T-helper 2 cell treated with Interferon-gamma antibody and Interleukin-4, amounts not matched to agents 100 ng/mL and 5 ng/mL, for 36 hours (primary cell): ENCODE measurements at regions not wholly inside any gene's neighbourhood (a gene's known extent, or its start where the extent isn't known, plus 50 kb on each side); places are given as distances from the start of the nearest gene placed in this dataset.

ENCODE experiments used
- intact Hi-C: fragments of 100-400 bp; cut with micrococcal nuclease; formaldehyde crosslinking; loops from one replicate; pipeline ENCODE4 v1.15.1; 2023

DNA sequence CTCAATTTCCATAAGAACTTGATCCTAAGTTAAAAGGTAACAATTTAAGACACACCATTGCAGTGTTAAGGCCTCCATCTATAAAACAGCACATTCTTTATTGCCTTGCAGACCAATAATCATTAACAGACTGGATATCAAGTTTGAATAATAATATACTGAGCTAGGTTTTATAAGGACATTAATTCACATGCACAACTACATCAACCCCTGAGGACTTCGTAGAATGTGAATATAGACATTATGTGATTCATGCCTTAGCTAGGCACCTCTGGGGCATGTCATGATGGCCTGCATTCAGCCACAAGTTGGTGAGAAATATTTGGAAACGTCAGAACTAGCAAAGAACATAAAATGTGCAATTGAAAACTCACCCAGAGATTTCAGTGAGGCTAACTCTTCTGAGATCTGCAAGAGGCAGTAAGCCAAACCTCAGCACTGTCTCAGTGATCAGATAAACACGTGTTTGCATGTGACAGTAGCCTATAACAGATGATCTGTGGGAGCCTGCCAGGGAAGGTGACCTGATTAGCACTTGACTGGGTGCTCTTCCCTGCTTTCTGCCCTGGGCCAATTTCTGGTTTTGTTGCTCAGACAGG lies 492.2 kb downstream of the FLRT2 start:
- intact Hi-C loops, result no loop called here

- intact Hi-C loops, result no loop called here
Measured at GRCh38 chr14:86020841-86021240, 490.9 kb downstream of the FLRT2 start.

GRCh38 chr14:86015941-86016340 lies 486.0 kb downstream of the FLRT2 start:
- intact Hi-C loops, result no loop called here

- intact Hi-C loops, result no loop called here
Measured at GRCh38 chr14:86015511-86015910, 485.6 kb downstream of the FLRT2 start.

- intact Hi-C loops, result no loop called here
Measured at GRCh38 chr14:86013641-86014040, 483.7 kb downstream of the FLRT2 start.

- intact Hi-C loops, result no loop called here
Measured at GRCh38 chr14:86012461-86012860, 482.5 kb downstream of the FLRT2 start.

GRCh38 chr14:86003998-86004397 lies 474.1 kb downstream of the FLRT2 start:
- intact Hi-C loops, result no loop called here

- intact Hi-C loops, result no loop called here
Measured at GRCh38 chr14:85996551-85996950, 466.6 kb downstream of the FLRT2 start.

DNA sequence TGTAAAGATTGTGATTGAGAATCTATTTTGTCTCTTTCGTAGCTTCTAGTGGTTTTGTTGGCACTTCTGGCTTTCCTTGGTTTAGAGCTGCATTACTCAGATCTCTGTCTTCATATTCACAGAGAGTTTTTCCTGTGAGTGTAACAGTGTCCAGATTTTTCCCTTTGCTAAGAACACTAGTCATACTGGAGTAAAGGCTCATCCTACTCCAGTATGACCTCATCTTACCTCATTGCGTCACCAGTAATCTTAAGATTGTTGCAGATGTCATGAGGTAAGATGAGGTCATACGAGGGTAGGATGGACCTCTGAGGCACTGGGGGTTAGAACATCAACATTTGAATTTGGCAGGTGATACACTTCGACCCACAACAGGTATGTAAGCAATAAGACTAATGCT lies 461.2 kb downstream of the FLRT2 start:
- intact Hi-C loops, result no loop called here

GRCh38 chr14:85987907-85988306 lies 458.0 kb downstream of the FLRT2 start:
- intact Hi-C loops, result no loop called here

GRCh38 chr14:85987292-85987691 lies 457.3 kb downstream of the FLRT2 start:
- intact Hi-C loops, result no loop called here

DNA sequence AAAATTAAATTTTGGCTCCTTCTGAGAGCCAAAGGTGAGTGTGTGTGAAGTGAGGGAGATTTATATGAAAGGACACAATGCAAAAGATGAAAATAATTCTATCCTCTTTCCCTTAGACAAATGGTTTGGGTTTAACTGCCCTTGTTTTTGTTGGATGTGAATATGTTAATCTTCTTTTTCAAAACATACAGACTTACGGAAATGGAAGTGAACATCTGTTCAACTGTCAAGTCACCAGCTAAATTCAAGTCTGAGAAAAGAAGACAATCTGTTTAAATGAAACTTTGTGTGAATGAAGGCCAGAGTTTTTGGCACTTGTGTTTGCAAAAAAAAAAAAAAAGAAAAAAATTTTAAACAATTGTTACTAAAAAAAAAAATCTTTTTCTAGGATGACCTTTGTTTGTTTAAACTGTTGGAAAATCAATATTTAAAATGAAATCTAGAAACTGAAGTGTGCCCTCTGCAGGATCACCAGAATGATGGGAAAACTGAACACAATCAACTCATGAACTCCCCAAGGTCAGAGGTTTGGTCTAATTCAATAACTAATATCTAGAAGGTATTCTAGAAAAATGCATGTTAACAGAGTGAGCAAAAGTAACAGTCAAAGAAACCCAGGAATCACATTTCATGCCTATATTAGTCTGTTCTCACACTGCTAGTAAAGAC lies 448.8 kb downstream of the FLRT2 start:
- intact Hi-C loops, result no loop called here

GRCh38 chr14:85974602-85975001 lies 444.7 kb downstream of the FLRT2 start:
- intact Hi-C loops, result no loop called here

DNA sequence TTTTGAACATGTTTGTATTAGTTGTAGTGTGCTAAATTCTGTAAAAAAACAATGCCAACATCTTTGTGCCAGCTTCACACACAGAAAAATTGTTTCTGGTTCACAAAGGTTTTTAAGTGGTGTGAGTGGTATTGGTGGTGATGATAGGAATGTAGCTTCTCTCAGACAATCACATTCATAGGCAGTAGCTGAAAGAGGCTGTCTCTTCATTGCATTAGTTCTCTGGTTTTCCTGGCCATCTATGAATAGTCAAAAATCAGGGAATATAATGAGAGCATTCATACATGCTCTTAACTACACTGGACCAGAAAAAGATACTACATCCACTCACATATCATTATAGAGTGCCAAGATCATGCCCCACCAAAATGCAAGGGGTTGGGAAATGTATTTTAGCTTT lies 433.5 kb downstream of the FLRT2 start:
- intact Hi-C loops, result no loop called here

DNA sequence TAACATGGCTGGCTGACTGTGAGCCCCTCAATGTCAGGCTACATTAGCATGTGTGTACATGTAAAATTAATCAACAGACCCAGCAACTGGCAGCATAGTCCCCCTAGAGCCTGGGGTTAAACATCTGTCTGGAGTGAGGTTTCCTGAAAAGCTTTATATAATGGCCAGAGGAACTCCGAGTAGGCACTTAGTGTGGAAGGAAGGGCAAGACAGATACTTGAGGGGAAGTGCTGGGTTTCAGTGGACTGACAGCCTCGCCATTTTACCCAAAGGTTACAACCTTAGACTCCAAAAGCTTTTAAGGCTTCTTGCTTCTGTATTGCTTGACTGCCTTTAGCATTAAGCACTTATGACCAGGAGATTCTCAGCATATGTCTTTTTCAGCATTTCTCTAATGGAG lies 430.8 kb downstream of the FLRT2 start:
- intact Hi-C loops, result no loop called here

GRCh38 chr14:85959063-85959462 lies 429.1 kb downstream of the FLRT2 start:
- intact Hi-C loops, result no loop called here

DNA sequence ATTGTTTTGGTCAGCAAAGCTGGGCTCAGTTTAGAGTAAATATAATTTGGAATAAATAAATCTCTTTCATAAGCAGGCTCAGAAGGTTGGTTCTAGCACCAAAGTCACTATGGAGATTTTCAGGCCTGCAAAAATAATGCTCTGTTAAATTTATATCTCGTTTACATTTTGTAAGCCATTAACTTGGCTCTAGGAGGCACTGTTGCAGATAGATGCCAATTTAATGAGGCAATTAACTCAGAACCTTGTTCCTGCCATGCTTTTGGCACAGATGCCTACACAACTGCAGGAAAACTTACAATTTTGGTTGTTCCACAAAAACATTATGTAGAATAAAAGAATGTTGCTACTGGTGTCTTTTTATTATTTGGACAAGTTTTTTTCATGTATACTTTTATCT lies 428.1 kb downstream of the FLRT2 start:
- intact Hi-C loops, result no loop called here

DNA sequence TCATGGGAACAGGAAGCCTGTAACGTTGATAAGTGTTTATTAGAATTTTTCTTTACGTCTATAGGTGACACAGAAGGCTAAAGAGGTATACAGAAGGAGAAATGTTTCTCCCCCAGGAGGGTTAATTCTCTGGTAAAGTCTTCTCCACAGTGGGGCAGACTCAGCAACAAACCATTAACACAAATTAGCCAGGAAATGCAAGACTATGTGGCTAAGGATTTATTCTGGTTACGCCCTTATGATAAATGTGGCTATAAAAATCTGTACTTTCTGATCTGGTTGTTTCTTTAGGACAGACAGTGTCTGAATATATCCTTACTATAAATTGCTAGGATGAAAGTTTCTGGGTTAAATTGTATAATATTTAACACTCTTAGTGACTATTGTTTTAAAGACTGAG lies 423.3 kb downstream of the FLRT2 start:
- intact Hi-C loops, result no loop called here

DNA sequence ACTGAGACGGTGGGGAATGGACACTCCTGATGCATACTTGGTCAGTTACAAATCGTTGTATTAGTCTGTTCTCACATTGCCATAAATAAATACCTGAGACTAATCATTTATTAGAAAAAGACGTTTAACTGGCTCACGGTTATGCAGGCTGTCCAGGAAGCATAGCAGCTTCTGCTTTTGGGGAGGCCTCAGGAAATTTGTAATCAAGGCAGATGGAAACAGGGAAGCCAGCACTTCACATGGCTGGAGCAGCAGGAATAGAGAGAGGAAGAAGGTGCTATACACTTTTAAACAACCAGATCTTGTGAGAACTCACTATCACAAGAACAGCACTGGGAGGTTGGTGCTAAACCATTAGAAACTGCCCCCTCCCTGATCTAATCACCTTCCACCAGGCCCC lies 418.2 kb downstream of the FLRT2 start:
- intact Hi-C loops, result no loop called here

- intact Hi-C loops, result no loop called here
Measured at GRCh38 chr14:85947461-85948139, 417.7 kb downstream of the FLRT2 start.

DNA sequence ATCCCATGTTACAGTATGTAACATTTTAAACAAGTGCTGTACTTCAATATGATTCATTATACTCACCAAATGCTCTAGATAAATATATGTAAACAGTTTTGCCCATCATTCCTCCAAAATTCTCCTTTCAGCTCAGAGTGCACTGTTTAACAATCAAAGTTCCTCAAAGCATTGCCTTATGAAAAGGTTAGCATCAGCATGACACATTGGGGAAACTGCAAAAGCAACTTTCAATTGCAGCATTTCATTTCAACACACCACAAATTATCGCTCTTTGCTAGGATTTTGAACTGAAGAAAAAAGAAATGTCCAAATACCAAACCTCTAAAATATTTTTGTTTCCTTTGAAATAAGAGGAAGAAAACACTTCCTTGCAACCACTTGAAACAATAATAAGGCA lies 413.2 kb downstream of the FLRT2 start:
- intact Hi-C loops, result no loop called here

GRCh38 chr14:85934886-85935254 lies 404.9 kb downstream of the FLRT2 start:
- intact Hi-C loops, result loop anchor here (10.0 kb wide), 1 partner anchor 100 kb away; no protein-coding TSS in a partner anchor
